Heart left ventricle (tissue), 13 donors: ENCODE measurements at regions not wholly inside any gene's neighbourhood (a gene's known extent, or its start where the extent isn't known, plus 50 kb on each side); places are given as distances from the start of the nearest gene placed in this dataset.

ENCODE experiments used
- POLR2A ChIP-seq, 2 donors: fragments of 450-650 bp; IDR thresholded peaks; one replicate each; pipeline ENCODE4 v1.6.1; 2017; ENCODE audit warnings: antibody characterized with exemption in 2 of 2, mild to moderate bottlenecking in 2 of 2, moderate library complexity in 2 of 2
- TF ChIP-seq, protein P1 (sequence below), 12 donors: fragments of 200-600 bp; sonication (generic) in 4 of 12; IDR thresholded peaks; one replicate each; pipeline versions ENCODE4 v1.5.0 to v1.8.0; 2018 to 2022; ENCODE audit warnings: antibody characterized with exemption in 12 of 12, mild to moderate bottlenecking in 5 of 12
- donor health status: ischemic (EF 13 %, LVEDD 7.1; RV severe dilation, severe dysfunction).
- donor health status: DM: no; HTN: yes; CAD: no.
- donor health status: DM: no; HTN: no; CAD: no.
- donor health status: ischemic (EF 25% LVEDD 6.9; RV normal size, moderate dysfunction).
- donor health status: ischemic (EF 25% LVEDD 5.7; RV mildly dilated, moderate dysfunction).
- donor health status: ischemic (EF 35%, LVEDD 5.7; RV mildly dilated, moderate dysfunction).
- donor health status: nonischemic (EF 11% LVEDD 7.7; RV severe dilation, severe dysfunction).
- donor health status: DM: yes; HTN: yes; CAD: no.
- donor health status: PGD.
- donor health status: ischemic (EF 29% LVEDD 5.4; RV normal size, mild dysfunction).
- donor health status: nonischemic (EF 23%, LVEDD 6.1; RV moderate dilation, normal function).

GRCh38 chr2:57111531-57111930 lies 927.7 kb downstream of the CCDC85A start:
- TF ChIP-seq POLR2A (IDR thresholded peaks at IDR 0.05), result no peak
- TF ChIP-seq, protein P1, sequence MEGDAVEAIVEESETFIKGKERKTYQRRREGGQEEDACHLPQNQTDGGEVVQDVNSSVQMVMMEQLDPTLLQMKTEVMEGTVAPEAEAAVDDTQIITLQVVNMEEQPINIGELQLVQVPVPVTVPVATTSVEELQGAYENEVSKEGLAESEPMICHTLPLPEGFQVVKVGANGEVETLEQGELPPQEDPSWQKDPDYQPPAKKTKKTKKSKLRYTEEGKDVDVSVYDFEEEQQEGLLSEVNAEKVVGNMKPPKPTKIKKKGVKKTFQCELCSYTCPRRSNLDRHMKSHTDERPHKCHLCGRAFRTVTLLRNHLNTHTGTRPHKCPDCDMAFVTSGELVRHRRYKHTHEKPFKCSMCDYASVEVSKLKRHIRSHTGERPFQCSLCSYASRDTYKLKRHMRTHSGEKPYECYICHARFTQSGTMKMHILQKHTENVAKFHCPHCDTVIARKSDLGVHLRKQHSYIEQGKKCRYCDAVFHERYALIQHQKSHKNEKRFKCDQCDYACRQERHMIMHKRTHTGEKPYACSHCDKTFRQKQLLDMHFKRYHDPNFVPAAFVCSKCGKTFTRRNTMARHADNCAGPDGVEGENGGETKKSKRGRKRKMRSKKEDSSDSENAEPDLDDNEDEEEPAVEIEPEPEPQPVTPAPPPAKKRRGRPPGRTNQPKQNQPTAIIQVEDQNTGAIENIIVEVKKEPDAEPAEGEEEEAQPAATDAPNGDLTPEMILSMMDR (IDR thresholded peaks at IDR 0.05), result no peak
